SK-N-SH (cell line): ENCODE measurements at regions not wholly inside any gene's neighbourhood (a gene's known extent, or its start where the extent isn't known, plus 50 kb on each side); places are given as distances from the start of the nearest gene placed in this dataset.

Experiments
- GATA2 ChIP-seq: sonication (generic); formaldehyde crosslinking; IDR thresholded peaks from 2 replicates; pipeline ENCODE4 v1.5.0; 2020; ENCODE audit warnings: mild to moderate bottlenecking, missing genetic modification reagents
- TAF1 ChIP-seq: IDR thresholded peaks from 2 replicates; pipeline ENCODE4 v1.6.1; 2012; ENCODE audit warnings: low read depth, mild to moderate bottlenecking, low read length, moderate library complexity, borderline replicate concordance
- TCF12 ChIP-seq: IDR thresholded peaks from 2 replicates; pipeline ENCODE4 v1.4.0; 2012
- USF1 ChIP-seq: IDR thresholded peaks from 2 replicates; pipeline ENCODE4 v1.4.0; 2012; ENCODE audit warnings: low read depth, borderline replicate concordance
- ZBTB33 ChIP-seq: IDR thresholded peaks from 2 replicates; pipeline ENCODE4 v1.4.0; 2012; ENCODE audit warnings: low read depth, borderline replicate concordance
- TF ChIP-seq, protein P1 (sequence below): fragments of 200-600 bp; sonication (generic); IDR thresholded peaks from 2 replicates; pipeline ENCODE4 v1.6.1; 2017; ENCODE audit warnings: antibody characterized with exemption, mild to moderate bottlenecking, moderate library complexity

DNA sequence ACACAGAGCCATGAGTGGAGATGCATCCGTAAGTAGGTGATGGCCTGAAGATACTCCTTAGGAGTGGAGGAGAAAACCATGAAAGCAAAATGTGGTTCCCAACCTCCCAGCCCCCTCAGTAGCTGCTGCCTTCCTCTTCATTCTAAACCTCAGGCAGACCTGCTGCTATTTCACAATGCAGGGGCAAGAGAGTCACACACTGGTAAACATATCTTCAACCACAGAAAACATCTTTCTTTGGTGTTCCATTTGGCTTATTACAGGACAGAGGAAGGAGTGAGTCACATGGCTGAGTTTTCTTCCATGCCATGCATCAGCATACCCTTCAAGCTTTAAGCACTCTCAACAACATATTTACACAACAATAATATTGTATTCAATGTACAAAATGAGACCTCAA is 342.1 kb downstream of the BMPER start:
- TF ChIP-seq GATA2 (CRISPR knock-in tag) (no peak), ZBTB33 (no peak), TCF12 (no peak), TAF1 (no peak), USF1 (no peak)
- TF ChIP-seq, protein P1, sequence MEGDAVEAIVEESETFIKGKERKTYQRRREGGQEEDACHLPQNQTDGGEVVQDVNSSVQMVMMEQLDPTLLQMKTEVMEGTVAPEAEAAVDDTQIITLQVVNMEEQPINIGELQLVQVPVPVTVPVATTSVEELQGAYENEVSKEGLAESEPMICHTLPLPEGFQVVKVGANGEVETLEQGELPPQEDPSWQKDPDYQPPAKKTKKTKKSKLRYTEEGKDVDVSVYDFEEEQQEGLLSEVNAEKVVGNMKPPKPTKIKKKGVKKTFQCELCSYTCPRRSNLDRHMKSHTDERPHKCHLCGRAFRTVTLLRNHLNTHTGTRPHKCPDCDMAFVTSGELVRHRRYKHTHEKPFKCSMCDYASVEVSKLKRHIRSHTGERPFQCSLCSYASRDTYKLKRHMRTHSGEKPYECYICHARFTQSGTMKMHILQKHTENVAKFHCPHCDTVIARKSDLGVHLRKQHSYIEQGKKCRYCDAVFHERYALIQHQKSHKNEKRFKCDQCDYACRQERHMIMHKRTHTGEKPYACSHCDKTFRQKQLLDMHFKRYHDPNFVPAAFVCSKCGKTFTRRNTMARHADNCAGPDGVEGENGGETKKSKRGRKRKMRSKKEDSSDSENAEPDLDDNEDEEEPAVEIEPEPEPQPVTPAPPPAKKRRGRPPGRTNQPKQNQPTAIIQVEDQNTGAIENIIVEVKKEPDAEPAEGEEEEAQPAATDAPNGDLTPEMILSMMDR, result no peak
